Stomach smooth muscle (tissue), 2 donors: ENCODE measurements at regions not wholly inside any gene's neighbourhood (a gene's known extent, or its start where the extent isn't known, plus 50 kb on each side); places are given as distances from the start of the nearest gene placed in this dataset.
"Not testable (repeated sequence)": the region's sequence is repeated elsewhere in the genome, so short reads cannot be mapped to it uniquely, and the experiment has no call there.

Source experiments
- H3K27ac ChIP-seq: one replicate; pipeline ENCODE4 v1.7.0; 2013; ENCODE audit warnings: mild to moderate bottlenecking, low read length, inconsistent platforms
- H3K27me3 ChIP-seq, 2 donors: one replicate each; pipeline ENCODE4 v1.7.0; 2013; ENCODE audit warnings: low read length in 2 of 2; ENCODE audit not compliant: insufficient read depth in 2 of 2, control insufficient read depth in 1 of 2
- H3K36me3 ChIP-seq, 2 donors: one replicate each; pipeline ENCODE4 v1.7.0; 2013; ENCODE audit warnings: low read length in 2 of 2; ENCODE audit not compliant: control insufficient read depth in 2 of 2, insufficient read depth in 2 of 2
- H3K4me1 ChIP-seq: one replicate; pipeline ENCODE4 v1.7.0; 2013; ENCODE audit warnings: low read length; ENCODE audit not compliant: control insufficient read depth, insufficient read depth
- H3K4me3 ChIP-seq, 2 donors: one replicate each; pipeline ENCODE4 v1.7.0; 2013; ENCODE audit warnings: low read length in 2 of 2
- H3K9ac ChIP-seq, 2 donors: one replicate each; pipeline ENCODE4 v1.7.0; 2013; ENCODE audit warnings: low read length in 2 of 2, mild to moderate bottlenecking in 1 of 2
- H3K9me3 ChIP-seq, 2 donors: one replicate each; pipeline ENCODE4 v1.7.0; 2013; ENCODE audit warnings: low read length in 2 of 2; ENCODE audit not compliant: control insufficient read depth in 2 of 2
- donor health status: healthy.
- donor health status: Pancreatic carcinoma.

DNA sequence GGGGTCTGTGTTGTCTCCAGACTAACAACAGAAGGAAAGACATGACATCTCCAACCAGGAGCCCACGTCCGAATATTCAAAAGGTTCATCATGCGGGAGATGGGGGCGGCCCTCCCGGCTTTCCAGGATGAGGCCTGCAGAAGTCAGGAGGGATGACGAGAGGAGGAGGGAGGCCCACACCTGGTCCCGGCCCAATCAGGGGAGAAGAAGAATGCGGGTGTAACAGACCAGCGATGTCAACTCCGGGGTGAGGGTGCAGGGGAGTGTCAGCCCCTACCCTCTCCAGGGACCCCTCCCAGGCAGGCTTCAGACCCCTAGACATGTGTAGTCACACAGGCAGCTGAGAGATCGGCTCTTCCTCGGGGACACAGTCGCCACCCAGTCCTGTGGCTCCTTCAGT, 275.3 kb upstream of the ZNF507 start:
- no peak overlapping the region for H3K4me3 ChIP-seq
- no peak overlapping the region for H3K27ac ChIP-seq
- no peaks in the 10 kb centered on the region for H3K27me3 ChIP-seq
- H3K9ac ChIP-seq, result no peak overlapping the region
- no peaks in the 10 kb centered on the region for H3K36me3 ChIP-seq
- no peaks in the 10 kb centered on the region for H3K4me1 ChIP-seq
- H3K9me3 ChIP-seq, result no peaks in the 10 kb centered on the region

DNA sequence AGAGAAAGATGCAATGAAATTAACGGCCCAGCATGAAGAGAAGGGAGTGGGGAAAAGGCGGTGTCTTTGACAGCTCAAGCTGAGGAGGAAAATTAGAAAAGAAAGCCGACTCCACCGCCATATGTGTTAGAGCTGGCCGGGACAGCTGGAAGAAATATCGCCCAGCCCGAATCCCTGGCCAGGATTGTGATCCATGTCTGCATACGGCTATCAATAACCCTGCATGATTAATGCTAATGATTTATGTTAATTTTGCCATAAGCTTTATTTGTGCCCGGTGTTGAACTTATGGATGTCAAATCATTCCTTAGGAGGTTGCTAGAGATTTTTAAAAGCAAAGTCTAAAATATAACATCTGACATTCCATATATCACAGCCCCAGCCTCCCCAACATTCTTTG, 263.4 kb upstream of the ZNF507 start:
- no peak overlapping the region for H3K27ac ChIP-seq
- no peak overlapping the region for H3K4me3 ChIP-seq
- H3K27me3 ChIP-seq, result peaks cover 0 to 7% of the 10 kb centered on the region in 2 donors
- H3K4me1 ChIP-seq, result no peaks in the 10 kb centered on the region
- H3K9me3 ChIP-seq, result no peaks in the 10 kb centered on the region
- H3K9ac ChIP-seq, result no peak overlapping the region
- H3K36me3 ChIP-seq, result no peaks in the 10 kb centered on the region

DNA sequence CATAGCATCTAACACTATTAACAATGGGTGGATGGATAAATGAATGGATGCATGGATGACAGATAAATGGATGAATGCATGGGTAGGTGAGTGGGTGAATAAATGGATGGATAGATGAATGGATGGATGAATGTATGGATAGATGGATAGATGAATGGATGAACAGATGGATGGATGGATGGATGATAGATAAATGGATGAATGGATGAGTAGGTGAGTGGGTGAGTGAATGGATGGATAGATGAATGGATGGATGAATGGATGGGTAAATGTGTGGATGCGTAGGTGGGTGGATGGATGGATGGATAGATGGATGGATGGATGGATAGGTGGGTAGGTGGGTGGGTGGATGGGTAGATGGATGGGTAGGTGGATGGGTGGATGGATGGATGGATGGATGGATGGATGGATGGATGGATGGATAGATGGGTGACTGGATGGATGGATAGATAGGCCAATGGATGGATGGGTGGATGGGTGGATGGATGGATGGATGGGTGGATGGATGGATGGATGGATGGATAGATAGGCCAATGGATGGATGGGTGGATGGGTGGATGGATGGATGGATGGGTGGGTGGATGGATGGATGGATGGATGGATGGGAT, 260.6 kb upstream of the ZNF507 start:
- not testable (repeated sequence) for H3K36me3 ChIP-seq, H3K9me3 ChIP-seq, H3K4me1 ChIP-seq, H3K27me3 ChIP-seq, H3K9ac ChIP-seq, H3K4me3 ChIP-seq, H3K27ac ChIP-seq

DNA sequence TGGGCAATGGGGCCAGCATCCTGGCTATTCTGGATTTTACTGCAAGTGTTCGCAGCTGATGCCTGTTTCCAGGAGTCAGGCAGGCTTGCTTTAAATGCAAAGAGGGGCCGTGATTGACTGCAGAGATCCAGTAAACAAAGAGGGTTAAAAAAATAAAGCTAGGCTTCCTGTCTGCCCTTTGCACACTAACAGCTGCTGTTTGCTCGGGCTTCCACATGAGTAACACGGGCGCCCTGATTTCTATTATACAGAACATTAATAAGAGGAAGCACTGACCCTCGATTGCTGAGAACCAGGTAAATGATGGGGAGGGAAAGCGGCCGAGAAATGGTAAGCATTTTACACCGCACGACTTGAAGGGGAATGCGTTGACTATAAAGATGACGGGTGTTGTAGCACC, 254.2 kb upstream of the ZNF507 start:
- no peak overlapping the region for H3K4me3 ChIP-seq
- no peak overlapping the region for H3K9ac ChIP-seq
- no peaks in the 10 kb centered on the region for H3K4me1 ChIP-seq

DNA sequence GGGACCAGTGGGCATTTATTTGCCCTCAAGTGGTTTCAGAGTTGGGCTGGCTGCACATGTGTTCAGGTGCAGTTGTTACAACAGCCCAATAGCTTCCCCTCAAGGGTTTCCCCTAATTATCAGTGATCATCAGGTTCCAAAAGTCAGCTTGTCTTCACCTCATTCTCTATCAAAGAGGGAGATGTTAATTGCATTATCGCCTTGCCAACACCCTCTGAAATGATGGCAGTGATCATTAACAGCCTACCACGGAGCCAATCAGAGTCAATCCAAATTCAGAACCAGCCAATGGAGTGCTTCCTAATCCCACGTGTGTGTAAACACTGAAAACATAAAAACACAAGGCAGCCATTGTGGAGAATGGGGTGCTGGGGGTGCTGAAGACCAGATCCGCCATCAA, 248.4 kb upstream of the ZNF507 start:
- Histone ChIP-seq H3K27me3 (peaks cover 0 to 7% of the 10 kb centered on the region in 2 donors), H3K9me3 (no peaks in the 10 kb centered on the region), H3K36me3 (no peaks in the 10 kb centered on the region), H3K4me3 (no peak overlapping the region), H3K4me1 (no peaks in the 10 kb centered on the region), H3K27ac (no peak overlapping the region), H3K9ac (no peak overlapping the region)

More for the DNA sequence above, 254.2 kb upstream of the ZNF507 start:
- peaks cover 0 to 7% of the 10 kb centered on the region in 2 donors for H3K27me3 ChIP-seq
- no peaks in the 10 kb centered on the region for H3K36me3 ChIP-seq
- no peaks in the 10 kb centered on the region for H3K9me3 ChIP-seq
- no peak overlapping the region for H3K27ac ChIP-seq

DNA sequence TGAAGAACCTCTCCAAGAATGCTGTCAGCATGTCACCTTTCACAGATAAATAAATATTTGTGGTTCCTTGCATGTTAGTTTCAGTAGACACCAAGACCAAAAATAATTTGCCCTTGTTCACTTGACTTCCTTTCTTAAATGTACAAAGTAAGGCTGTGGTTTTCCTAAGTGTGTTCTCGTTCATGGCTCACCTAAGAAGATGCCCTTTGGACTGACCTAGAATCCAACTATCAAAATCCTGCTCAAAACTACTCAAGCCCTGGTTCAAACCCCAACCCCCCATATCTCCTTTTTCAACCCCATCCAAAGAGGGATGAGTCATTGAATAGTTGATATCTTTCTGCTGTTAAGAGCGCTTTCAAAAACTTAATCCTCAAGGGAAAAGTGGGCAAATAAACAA, 247.8 kb upstream of the ZNF507 start:
- no peak overlapping the region for H3K9ac ChIP-seq
- H3K4me1 ChIP-seq, result no peaks in the 10 kb centered on the region
- H3K4me3 ChIP-seq, result no peak overlapping the region
- H3K36me3 ChIP-seq, result no peaks in the 10 kb centered on the region
- peaks cover under 1 to 7% of the 10 kb centered on the region in 2 donors for H3K27me3 ChIP-seq
- H3K9me3 ChIP-seq, result no peaks in the 10 kb centered on the region
- no peak overlapping the region for H3K27ac ChIP-seq

DNA sequence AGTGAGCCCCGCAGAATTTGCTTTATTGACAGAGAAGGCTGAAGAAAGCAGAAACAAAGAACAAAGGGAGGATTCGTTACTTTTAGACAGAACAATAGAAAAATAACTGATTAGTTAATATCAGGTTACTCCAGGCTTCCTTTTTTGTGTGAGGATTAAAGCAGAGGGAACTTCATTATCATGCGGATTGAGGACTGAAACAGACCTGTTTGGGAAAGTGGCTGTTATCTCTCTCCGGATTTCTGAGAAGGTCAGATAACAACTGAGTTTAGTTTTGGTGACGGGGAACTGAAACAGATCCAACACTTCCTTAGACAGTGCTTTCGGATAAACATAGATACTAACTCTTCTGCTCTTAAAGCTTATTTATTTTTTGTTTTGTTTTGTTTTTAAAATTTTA, 246.4 kb upstream of the ZNF507 start:
- no peaks in the 10 kb centered on the region for H3K36me3 ChIP-seq
- H3K4me3 ChIP-seq, result no peak overlapping the region
- H3K9ac ChIP-seq, result no peak overlapping the region
- no peaks in the 10 kb centered on the region for H3K4me1 ChIP-seq
- H3K9me3 ChIP-seq, result no peaks in the 10 kb centered on the region
- no peak overlapping the region for H3K27ac ChIP-seq
- H3K27me3 ChIP-seq, result peaks cover 6 to 7% of the 10 kb centered on the region in 2 donors

DNA sequence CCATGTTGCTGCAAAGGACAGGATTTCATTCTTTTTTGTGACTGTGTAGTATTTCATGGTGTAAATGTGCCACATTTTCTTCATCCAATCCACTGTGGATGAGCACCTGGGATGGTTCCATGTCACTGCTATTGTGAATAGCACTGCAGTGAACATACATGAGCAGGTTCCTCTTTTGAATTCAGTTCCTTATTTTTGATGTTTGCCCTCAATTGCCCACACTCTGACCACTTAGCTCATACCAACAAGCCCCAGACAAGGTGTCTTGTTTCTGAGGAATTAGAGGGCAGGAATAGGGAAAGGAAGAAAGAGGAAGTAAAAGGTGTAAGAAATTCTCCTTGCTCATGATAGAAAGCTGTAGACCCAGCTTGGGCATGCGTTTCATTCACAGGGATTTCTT, 244.2 kb upstream of the ZNF507 start:
- no peaks in the 10 kb centered on the region for H3K36me3 ChIP-seq
- no peaks in the 10 kb centered on the region for H3K4me1 ChIP-seq
- no peaks in the 10 kb centered on the region for H3K9me3 ChIP-seq
- no peak overlapping the region for H3K9ac ChIP-seq
- peaks cover 9 to 14% of the 10 kb centered on the region in 2 donors for H3K27me3 ChIP-seq
- H3K27ac ChIP-seq, result no peak overlapping the region
- H3K4me3 ChIP-seq, result no peak overlapping the region

DNA sequence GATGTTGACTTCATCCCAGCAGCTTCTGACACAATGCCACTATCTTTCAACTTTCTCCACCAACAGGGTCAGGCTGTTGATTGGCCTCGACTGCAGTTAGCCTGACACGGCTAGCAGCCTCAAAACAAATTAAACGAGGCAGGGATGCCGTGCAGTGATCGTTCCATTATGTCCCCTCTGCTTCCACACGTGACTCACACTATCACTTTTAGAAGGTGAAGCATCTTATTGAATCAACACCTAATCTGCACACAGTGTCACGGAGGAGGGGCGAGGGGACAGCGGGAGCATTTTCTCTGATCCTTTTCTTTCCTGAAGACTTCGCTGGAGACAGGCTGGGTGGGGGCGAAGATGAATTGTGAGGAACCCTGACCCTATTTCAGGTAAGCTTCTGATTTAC, 241.9 kb upstream of the ZNF507 start:
- H3K4me3 ChIP-seq, result no peak overlapping the region
- H3K27me3 ChIP-seq, result peaks cover 9 to 14% of the 10 kb centered on the region in 2 donors
- no peaks in the 10 kb centered on the region for H3K4me1 ChIP-seq
- no peaks in the 10 kb centered on the region for H3K36me3 ChIP-seq
- no peaks in the 10 kb centered on the region for H3K9me3 ChIP-seq
- H3K9ac ChIP-seq, result no peak overlapping the region
- no peak overlapping the region for H3K27ac ChIP-seq

DNA sequence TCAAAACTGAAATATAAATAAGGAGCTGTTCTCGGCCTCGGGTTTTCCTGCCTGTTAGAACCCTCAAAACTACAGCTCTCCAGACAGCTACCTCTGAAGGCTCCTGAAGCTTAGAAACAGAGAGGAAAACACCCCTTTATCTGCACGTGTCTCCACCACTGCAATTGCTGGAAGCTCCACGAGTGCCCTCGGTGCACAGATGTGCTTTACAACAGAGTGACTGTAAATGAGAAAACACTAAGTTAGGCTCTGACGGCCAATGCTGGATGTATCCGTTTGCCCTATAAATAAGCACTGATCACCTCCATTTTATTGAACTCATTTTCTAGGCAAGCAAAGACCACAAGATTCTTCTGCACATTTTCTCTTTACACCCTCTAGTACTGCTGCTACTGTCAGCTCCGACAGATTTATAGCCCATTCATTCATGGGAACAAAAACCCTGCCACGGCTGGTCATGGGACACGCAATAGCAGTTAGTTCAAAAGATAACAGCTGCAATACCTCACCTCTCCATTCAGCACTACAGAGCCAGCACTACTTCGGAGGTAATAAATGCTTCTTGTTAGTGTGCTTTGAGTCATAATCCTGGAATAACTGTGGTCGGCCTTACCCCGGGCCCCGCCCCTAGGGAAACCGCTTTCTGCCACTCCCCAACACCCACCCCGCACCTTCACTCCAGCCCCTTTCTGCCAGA, 241.1 kb upstream of the ZNF507 start:
- Histone ChIP-seq H3K9ac (no peak overlapping the region), H3K27me3 (peaks cover 9 to 14% of the 10 kb centered on the region in 2 donors)

DNA sequence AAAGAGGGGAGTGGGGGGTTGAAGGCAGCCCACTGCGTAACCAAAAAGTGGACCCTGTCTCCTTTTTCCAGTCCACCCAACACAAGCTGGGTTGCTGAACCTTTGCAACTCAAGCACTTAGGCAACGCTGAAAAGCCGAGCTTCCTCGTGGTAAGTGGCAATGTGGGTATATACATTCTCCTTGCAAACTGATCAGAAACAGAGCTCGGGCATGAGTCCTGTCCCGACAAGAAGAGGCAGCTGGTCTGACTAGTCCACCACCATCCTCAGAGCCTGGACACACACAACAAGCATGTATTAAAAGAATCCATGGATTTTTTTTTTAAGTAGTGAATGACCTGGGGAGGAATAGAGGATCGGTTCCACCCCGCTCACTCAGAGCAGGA, 240.6 kb upstream of the ZNF507 start:
- H3K9me3 ChIP-seq, result no peaks in the 10 kb centered on the region
- H3K4me1 ChIP-seq, result no peaks in the 10 kb centered on the region
- H3K27ac ChIP-seq, result no peak overlapping the region

More for the DNA sequence above, 241.1 kb upstream of the ZNF507 start:
- H3K4me1 ChIP-seq, result no peaks in the 10 kb centered on the region
- no peak overlapping the region for H3K4me3 ChIP-seq
- no peaks in the 10 kb centered on the region for H3K36me3 ChIP-seq
- H3K27ac ChIP-seq, result no peak overlapping the region
- H3K9me3 ChIP-seq, result no peaks in the 10 kb centered on the region

More for the DNA sequence above, 240.6 kb upstream of the ZNF507 start:
- Histone ChIP-seq H3K4me3 (no peak overlapping the region), H3K36me3 (no peaks in the 10 kb centered on the region), H3K9ac (no peak overlapping the region), H3K27me3 (peaks cover 9 to 14% of the 10 kb centered on the region in 2 donors)
